GM18511 (cell line): ENCODE measurements at regions not wholly inside any gene's neighbourhood (a gene's known extent, or its start where the extent isn't known, plus 50 kb on each side); places are given as distances from the start of the nearest gene placed in this dataset.

ENCODE experiments used
- ATAC-seq: cut with Tn5 transposase; IDR thresholded peaks from one replicate; pipeline ENCODE4 v1.9.1; 2021; ENCODE audit warnings: mild to moderate bottlenecking, moderate library complexity; ENCODE audit not compliant: unreplicated experiment

DNA sequence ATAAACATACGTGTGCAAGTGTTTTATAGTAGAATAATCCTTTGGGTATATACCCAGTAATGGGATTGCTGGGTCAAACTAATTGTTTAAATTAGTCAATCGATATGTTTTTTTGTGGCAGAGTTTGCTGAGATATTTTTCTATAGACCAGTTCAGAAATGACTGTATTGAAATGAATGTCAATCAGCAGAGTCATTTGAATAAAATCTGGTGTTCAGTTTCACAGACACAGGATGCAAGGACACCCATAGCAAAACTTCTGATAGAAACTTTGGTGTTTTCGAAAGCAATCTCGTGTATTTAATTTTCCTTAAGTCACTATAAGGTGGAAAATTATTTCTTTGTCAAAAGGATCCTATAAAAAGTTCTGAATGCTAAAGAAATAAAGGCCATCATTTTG is 434.4 kb downstream of the RAP2B start:
- no peak for ATAC-seq

DNA sequence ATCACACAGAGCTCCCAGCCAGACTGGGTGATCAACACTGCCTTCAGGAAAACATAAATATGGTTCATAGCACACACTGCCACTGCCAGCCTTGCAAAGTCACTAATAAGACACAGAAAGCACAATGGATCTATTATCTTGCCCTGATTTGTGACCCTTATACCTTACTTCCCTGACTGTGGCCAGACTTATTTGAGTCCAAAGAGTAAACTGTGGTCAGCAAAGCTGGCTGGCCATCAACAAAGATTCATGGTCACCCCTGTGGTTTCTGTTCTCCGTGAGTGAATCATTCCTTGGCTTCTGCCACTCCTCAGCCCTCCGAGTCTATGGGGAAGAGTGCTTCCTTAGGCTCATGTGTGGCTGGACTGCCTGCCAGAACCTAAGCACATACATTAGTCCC is 437.7 kb downstream of the RAP2B start:
- no peak for ATAC-seq

DNA sequence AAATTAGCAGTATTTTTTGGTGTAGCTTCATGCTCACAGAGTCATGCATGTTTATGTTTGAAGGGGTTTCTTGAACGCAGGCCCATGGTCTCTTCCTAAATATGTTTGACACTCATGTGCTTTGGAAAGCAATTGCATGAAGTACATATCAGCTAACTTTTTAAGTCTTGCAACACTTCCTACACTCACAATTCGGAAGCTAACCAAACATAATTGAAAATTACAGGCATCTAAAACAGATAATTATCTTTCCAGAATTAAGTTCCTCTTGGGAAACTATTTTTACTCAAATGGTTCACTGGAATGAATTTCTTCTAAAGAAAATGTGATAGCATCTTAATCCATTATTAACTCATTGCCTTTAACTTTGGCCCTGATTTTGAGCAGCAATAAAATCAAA is 438.9 kb downstream of the RAP2B start:
- no peak for ATAC-seq

DNA sequence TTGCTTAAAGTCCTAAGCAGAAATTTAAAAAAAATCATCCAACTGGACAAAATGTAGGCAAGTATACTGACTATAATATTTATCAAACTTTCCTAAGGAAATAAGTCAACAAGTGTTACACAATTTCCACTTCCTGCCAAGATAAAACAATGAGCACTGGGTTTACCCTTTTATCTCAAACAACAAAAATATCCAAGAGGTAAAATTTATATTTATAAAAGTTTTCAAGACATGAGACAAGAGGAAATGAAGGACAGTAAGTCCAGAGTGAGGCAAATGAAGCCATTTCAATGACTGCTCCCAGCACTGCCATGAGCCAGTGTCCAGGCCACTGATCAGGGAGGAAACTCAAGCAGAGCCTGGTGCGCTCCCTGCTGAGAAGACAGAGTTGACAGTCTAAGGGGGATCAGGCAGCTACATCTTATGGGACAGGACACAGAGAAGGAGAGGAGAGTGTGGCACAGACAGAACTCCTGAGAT is 439.4 kb downstream of the RAP2B start:
- no peak for ATAC-seq

DNA sequence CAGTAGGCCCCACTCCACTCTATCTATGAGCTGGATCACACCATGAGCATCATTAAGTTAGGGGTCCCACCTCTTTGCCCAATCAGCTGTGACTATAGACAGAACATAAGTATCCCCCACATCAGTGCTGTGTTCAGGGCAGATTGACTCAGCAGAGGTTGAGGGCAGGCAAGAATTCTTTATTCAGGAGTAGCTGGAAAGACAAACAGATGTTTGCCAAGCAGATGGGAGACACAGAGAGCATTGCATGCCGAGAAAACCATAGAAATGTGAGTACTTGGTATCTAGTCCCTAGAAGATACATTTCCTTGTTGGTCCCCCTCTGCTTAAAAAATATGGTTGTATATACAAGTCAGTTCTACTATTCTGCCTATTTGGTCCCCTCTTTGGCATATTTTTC is 440.8 kb downstream of the RAP2B start:
- no peak for ATAC-seq

DNA sequence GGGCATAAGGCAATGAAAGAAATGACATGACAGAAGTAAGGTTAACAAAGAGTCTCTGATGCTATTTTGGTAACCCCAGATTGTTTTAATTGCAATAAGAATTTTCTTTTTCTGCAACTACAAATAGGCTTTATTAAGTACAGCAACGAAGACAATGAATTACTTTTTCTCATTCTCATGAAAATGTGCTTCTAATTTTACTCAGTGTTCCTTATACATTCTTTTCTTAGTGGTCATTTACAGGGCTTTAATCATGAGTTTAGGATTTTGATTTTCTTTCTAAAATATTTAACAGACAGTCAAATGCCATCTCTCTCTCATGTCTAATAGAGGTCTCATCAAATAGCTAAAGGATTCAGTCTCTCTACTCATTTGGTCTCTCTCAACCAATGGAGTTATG is 452.1 kb downstream of the RAP2B start:
- no peak for ATAC-seq

DNA sequence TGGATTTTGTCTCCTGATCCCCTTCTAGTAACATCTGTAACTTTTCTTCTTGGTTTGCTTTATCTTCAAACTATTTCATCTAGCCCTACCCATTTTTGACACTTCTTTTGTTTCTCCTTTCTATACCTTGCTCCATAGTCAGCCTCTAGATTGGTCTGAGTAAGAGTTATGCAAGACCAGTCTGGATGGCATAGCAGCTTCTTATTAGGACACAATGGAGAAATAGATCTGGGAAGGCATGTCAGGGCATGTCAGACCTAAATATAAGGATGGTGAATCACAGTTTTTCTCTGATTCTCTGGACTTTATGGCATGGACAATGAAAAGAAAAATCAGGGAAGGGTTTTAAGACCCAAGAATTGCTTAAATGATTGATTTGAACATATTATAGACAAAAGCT is 452.5 kb downstream of the RAP2B start:
- no peak for ATAC-seq

DNA sequence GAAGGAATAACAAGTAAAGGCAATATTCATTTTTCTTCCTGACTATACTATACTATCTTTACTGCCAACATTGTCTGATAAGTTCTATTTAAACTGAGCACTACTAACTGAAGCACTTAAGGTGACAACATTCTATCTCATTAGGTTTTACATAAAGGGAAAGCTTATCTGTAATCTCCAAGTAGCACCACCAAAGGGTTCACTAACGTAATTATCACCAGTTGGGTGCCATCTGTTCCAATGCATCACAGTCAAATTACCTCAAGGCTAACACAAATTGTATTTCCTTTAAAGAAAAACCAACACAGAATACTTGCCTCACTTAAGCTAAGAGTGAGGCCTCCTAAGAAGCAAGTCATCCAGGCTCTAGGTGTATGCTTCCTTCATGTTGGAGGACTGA is 453.8 kb downstream of the RAP2B start:
- ATAC-seq, result no peak

DNA sequence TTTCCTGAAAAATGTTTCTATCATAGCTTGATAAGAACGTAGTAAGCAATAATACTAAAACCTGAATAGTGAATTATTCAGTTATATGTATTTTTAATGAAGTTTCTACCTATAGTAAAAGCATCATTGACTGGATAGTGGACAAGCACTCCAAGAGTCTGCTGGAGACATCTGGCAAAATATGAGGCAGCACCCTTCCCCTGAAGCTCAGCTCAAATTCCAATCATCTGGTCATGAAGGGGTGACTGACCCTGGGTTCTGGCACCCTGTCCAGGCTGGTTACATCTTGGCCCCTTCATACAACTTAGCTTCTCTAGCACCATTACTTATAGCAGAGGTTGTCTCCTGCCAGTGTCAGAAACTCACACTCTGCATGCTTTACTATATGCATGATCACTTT is 455.4 kb downstream of the RAP2B start:
- no peak for ATAC-seq

DNA sequence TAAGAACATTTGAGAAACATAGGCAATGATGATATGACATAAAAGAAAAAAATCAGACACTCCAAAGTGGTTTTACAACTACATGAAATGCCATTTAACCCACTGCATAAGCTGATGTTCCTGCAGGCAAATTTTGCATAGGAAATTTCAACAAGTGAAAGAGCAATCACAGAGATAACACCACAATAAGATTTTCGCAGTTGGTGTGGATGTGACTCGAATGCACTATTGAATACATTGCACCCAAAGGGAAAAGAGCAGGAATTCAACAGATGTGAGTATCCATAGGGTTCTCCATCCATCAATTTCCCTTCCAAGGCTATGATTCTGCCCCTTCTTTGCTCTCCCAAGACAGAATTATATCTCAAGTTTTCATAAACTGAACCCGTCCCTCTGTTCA is 456.1 kb downstream of the RAP2B start:
- ATAC-seq, result no peak

DNA sequence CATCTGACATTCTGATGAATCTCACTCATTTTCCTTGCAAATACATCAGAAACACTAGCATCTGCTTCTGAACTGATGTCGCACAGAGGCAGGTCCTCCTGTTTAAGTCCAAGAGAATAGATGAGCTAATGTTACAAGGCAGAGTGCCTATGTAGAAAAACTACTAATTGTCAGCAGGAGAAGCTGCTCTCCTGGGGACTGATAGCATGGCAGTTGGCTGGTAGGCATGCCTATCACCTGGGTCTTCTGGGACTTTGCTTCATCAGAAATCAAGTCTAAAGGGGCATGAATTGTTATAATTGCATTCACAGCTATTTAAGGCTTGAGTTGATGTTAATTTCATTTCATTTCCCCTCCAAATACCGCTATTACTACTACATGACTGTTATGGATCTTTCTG is 457.2 kb downstream of the RAP2B start:
- no peak for ATAC-seq

DNA sequence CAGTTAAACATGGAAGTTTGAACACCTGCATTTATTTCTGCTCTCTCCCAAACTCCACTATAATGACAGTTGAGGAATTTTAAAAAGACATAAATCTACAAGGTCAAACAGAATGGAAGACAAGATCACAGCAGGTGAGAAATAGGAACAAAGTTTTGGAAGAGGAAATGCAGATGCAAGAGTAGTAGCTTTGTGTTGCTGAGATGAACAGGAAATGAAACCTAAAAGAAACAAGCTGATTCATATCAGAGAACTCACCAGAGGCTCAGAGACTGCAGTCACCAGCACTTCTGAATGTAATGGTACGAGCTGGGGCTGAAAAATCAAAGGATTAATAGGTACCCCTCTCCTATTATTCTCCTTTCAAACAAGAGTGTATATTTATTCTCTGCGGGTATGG is 459.9 kb downstream of the RAP2B start:
- ATAC-seq, result peak; percentile 93

DNA sequence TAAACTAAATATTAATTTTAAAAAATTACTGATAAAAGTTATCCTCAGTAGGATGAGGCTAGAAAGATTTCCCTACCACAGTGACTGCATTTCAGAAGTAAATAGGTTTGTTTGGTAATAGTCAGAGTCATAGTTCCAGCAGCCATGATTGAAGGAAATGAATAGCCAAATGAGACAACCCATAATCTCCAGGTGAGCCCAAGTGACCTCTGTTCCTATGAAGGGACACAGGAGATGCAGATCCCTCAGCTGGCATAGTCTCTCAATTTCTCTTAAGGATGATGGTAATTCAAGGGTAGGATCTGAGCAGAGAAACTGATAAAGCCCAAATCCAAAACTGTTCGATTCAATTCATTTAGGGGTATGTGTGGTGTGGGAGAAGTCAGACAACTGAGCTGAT is 461.8 kb downstream of the RAP2B start:
- no peak for ATAC-seq

DNA sequence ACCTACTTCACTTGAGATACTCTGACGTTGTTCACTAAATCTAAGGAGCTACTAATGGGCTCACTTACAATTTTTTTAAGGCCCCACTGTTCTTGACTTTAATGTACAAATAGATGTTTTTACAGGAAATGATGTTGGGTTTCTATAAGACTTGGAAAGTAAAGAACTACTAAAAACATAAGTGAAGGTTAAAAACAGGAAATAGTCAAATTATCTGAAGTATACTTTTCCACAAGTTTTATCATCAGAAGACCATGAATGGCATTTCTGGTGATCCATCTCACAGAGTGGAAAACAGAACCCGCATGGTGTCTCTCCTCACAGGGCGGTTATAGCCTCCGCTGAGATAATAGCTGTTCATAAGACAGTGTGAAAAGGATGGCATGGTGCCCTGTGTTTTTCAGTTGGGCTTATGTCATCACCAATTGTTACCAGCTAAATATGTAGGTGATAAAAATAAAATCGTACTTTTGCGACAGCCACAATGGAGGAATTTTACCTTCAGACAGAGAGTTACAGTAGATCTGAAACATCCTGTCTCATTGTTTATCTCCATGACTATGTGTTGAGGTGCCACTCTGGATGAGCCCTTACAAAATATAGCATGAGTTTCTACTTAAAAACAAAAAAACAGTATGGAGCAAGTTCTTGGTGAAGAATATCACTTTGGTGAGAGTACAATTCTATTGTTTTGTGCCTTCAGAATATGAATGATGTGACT is 462.4 kb downstream of the RAP2B start:
- ATAC-seq, result peak; percentile 22

DNA sequence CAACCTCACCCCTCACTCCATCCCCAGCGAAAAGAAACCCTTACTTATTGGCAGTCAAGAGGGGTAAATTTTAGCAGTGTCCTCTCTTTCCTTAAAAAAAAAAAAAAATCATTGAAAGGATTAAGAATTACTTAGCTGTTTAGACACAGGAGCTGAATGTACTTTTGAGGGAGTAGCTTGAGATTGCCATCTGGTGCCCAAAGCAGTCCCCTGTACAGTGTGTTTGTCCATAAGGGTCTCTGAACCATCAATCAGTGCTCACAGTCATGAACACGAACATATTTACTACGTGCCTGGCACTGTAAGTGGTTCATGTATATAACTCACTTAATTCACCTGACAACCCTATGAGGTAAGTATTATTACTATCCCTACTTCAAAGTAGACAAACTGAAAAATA is 463.5 kb downstream of the RAP2B start:
- ATAC-seq, result no peak

DNA sequence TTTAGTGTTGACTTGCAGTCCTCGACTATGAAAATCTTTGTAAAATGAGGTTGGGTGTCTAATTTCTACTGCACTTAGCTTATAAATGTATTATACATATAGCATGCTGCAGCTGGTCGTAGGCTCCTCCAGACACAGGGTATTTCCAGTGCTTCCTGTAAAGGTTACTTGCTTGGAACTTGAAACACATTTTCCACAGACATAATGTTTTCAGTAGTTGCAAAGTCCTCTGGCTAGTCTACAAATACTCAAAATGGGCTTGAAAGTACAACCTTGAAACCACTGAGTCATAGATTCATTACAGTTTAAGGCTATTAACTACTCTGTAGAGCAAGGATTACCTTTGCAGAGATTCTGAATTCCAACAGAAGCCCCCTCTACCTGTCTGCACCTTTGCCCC is 464.1 kb downstream of the RAP2B start:
- no peak for ATAC-seq

DNA sequence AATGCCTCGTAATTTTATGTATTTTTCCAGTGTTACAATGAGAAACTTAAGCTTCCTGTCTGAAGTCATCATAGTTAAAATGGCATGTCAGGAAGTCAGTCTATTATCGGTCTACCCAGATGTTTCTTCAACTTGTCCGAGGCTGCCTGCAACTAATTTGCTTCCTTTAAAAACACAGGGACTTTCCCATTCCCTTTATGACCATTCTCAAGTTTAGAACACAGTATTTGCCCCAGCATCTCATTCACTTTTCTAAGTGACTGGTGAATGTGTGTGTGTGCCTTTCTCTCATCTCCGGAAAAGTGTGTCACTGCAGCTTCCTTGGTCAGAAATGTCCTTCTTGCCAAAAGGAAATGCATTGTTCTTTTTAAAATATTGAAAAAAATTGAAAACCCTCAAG is 466.6 kb downstream of the RAP2B start:
- ATAC-seq, result no peak

DNA sequence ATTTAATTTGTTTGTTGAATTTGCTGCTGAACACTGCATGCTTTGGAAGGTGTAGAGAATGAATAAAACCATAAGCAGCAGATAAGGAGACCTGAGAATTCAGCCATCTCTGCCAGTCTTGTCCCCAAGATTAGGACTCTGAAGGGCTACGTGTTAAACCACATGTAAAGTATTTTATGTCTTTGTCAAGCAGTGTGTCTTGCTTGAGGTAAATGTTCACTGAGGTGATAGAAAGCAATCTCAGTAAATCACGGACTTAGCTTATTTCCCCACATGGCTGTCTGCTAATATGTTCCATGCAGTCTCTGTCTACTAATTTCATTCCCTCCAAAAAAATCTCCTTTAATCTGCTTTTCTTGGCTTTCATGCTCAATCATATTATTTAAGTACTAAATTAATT is 467.1 kb downstream of the RAP2B start:
- no peak for ATAC-seq

DNA sequence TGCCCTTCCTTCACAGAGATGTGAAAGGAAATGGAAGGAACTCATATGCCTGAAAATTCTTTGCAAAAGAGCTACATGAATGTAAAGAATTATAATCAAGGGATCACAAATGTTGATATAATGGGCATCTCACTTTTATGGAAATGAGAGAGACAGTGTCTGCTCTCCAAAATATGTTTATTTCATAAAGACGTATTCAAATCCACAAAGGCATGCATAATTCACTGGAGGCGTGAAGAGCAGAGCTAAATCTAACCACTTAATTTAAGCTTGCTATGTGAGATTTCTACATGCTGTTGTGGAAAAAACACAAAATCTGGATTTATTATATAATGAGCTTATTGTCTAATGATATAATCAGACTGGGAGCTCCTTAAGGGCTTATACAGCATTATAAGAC is 469.1 kb downstream of the RAP2B start:
- ATAC-seq, result no peak

DNA sequence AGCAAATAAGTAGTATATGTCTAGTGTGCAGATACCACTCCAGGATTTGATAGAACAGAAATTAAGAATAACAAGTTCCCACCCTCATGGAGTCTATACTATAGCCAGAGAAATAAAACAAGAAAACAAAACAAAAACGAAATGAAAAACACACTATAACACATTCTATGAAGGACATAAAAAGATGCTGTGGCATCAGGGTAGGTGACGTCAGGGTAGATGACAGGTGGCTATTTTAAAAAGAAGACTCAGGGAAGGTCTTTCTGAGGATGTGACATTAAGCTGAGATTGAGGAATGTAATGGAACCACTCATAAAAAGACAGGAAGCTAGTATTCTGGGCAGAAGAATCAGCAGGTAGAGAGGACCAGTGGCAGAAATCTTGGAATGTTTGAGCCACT is 469.6 kb downstream of the RAP2B start:
- no peak for ATAC-seq

DNA sequence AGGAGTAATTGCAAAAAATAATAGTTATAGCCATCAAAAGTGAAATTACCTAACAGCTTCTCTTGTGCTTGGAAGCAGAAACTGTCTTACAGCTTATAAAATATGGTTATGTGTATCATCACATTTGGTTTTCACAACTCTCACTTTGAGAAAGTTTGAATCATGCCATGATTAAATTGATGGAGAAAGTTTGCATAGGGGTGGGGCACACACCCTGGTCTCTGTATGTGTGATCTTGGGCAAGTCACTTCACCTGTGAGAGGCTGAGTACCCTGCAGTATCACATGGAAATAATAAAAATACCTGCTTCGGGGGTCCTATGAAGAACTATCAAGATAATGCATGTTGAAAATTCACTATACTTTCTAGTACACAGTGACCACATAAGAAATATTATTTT is 471.4 kb downstream of the RAP2B start:
- no peak for ATAC-seq

DNA sequence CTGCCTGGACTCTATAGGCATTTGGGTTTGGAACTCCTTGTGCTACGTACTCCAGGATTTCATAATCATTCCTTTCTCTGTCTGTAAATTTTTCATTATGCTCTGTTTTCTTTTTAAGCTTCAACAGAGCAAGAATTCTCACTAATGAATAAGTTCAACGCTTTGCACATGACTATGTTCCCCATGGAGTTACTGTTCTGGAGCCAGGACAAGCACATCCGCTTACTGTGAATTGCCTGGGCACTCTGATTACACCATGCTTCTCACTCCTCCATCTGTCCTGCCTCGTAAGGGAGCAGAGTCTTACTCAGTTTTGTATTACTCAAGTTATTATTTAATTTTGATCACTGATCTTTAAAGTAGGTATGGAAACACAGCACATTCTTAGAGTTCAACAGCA is 472.7 kb downstream of the RAP2B start:
- no peak for ATAC-seq

DNA sequence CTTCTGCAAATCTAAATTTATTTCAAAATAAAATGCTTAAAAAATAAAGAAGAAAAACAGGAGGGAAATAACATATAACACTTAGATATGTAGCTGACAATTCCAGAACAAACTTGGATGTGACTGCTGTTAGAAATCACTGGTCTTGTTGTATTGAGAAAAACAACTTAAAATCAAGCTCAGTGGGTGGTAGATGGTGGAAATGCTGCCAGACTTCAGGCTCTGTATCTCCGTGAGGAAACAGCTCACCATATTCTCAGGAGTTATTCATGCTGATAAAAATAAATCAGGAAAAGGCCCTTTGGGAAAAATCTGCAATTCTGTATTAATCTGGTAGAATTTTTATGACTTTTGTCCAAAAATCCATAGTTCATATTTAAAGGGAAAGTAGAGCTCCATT is 477.6 kb downstream of the RAP2B start:
- ATAC-seq, result no peak
